Activated naive CD4-positive, alpha-beta T cell treated with anti-CD3 and anti-CD28 coated beads for 36 hours (primary cell): ENCODE measurements at regions not wholly inside any gene's neighbourhood (a gene's known extent, or its start where the extent isn't known, plus 50 kb on each side); places are given as distances from the start of the nearest gene placed in this dataset.

Experiments used
- CTCF ChIA-PET: fragments of 350-600 bp; sonication (Branson Sonifier 250); formaldehyde crosslinking; loops from one replicate; lab custom pipeline; 2021; ENCODE audit warnings: antibody characterized with exemption; lab: Charles Lee
- DNase-seq: peaks from one replicate; pipeline ENCODE4 v3.0.0-alpha.2; 2020
- H3K27ac Mint-ChIP-seq: one replicate; pipeline ENCODE4 v1.8.0; 2021; ENCODE audit warnings: mild to moderate bottlenecking, mixed read lengths
- H3K27me3 Mint-ChIP-seq: one replicate; pipeline ENCODE4 v1.8.0; 2021; ENCODE audit warnings: low read depth, mixed read lengths
- H3K36me3 Mint-ChIP-seq: one replicate; pipeline ENCODE4 v1.8.0; 2021; ENCODE audit warnings: low read depth, mixed read lengths
- H3K4me1 Mint-ChIP-seq: one replicate; pipeline ENCODE4 v1.8.0; 2021; ENCODE audit warnings: low read depth, mixed read lengths
- H3K4me3 Mint-ChIP-seq: one replicate; pipeline ENCODE4 v1.8.0; 2021; ENCODE audit warnings: mild to moderate bottlenecking, moderate library complexity, mixed read lengths
- H3K9me3 Mint-ChIP-seq: one replicate; pipeline ENCODE4 v1.8.0; 2021; ENCODE audit warnings: mixed read lengths
- intact Hi-C: fragments of 100-400 bp; cut with micrococcal nuclease; formaldehyde crosslinking; loops from one replicate; pipeline ENCODE4 v1.15.1; 2023

DNA sequence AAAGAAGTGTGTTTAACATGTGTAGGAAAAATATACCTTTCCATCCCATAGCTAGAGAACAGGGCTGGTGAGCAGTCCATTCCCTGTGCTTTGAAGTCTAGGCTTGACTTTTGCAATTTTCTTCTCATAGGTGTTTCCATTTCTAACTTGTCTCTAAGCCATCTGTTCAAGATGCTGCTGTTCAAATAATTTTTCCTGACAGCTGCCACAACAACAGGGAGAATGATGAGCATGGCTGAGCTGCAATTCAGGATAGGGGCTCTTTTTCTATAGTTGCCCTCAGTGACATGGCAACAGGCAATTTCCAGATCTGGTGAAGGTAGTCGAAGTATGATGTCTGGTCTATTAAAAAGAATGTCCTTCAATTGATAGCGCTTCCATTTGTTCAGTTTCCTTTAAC, 103.0 kb upstream of the HS3ST5 start:
- H3K27ac Mint-ChIP-seq = no peak overlapping the region
- intact Hi-C loops = no loop called here
- no peak for DNase-seq
- H3K9me3 Mint-ChIP-seq = no peaks in the 10 kb centered on the region
- H3K4me3 Mint-ChIP-seq = no peak overlapping the region
- no peaks in the 10 kb centered on the region for H3K4me1 Mint-ChIP-seq
- no peaks in the 10 kb centered on the region for H3K36me3 Mint-ChIP-seq
- H3K27me3 Mint-ChIP-seq = no peaks in the 10 kb centered on the region
- CTCF ChIA-PET = no interaction called here

DNA sequence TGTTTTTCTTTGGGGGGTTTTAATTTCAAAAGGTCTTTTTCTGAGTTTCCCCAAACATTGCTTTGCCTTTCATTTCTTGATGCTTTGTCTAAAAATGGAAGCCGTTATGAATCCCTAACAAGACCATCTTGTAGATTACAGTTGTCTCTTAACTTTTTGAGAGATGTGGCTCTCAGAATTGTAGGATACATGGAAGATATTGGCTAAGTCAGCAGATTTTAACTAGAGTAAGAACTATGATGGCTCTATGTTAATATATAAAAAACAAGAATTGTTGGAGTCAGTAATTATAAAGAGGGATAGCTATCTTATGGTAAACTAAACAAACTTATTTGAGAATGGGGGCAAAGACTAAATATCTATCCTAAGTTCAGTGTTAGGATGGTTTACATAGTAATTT, 96.6 kb upstream of the HS3ST5 start:
- CTCF ChIA-PET = no interaction called here
- H3K36me3 Mint-ChIP-seq = no peaks in the 10 kb centered on the region
- no peak for DNase-seq
- H3K27ac Mint-ChIP-seq = no peak overlapping the region
- no peaks in the 10 kb centered on the region for H3K9me3 Mint-ChIP-seq
- H3K4me1 Mint-ChIP-seq = no peaks in the 10 kb centered on the region
- intact Hi-C loops = no loop called here
- H3K4me3 Mint-ChIP-seq = no peak overlapping the region
- H3K27me3 Mint-ChIP-seq = no peaks in the 10 kb centered on the region

DNA sequence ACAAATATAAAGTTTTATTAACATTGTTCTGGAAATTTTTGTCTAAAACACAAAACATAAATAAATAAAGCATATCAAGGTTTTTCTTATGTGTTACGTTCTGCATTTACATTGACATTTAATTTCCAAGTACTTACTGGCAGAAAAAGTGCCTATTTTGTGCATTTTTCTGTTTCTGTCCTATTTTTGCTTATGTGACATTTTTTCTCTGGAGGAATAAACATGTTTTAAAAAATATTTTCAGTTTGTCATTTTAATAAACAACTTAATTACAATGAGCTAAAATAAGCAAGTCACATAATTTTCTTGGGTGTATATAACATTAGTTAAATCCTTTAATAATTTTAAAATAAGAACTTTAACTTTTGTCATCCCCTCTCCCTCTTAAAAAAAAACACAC, 94.4 kb upstream of the HS3ST5 start:
- Mint-ChIP-seq H3K27ac (no peak overlapping the region), H3K9me3 (no peaks in the 10 kb centered on the region), H3K4me1 (no peaks in the 10 kb centered on the region), H3K27me3 (no peaks in the 10 kb centered on the region), H3K36me3 (no peaks in the 10 kb centered on the region), H3K4me3 (no peak overlapping the region)
- DNase-seq = no peak
- intact Hi-C loops = no loop called here
- CTCF ChIA-PET = no interaction called here

DNA sequence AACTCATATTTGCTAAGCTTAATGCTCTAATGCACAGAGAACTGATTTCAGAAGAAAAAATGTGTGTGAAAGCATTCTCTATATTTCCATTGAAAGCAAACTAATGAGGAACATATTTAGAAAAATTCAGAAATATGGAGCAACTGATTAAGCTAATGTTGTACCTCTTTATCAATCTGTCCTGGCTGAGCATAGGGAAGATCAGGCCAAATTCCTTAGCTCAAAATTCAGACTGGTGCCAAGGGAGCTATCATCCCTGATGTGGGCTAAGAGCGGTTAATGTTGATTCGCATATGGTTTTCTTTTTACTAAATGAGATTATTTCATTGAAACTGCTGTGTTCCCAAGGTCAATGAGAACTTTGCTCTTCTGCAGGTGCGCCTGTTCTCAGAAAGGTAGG, 93.9 kb upstream of the HS3ST5 start:
- H3K27ac Mint-ChIP-seq = no peak overlapping the region
- CTCF ChIA-PET = no interaction called here
- no peaks in the 10 kb centered on the region for H3K4me1 Mint-ChIP-seq
- H3K4me3 Mint-ChIP-seq = no peak overlapping the region
- no peaks in the 10 kb centered on the region for H3K9me3 Mint-ChIP-seq
- H3K27me3 Mint-ChIP-seq = no peaks in the 10 kb centered on the region
- intact Hi-C loops = no loop called here
- no peak for DNase-seq
- no peaks in the 10 kb centered on the region for H3K36me3 Mint-ChIP-seq

DNA sequence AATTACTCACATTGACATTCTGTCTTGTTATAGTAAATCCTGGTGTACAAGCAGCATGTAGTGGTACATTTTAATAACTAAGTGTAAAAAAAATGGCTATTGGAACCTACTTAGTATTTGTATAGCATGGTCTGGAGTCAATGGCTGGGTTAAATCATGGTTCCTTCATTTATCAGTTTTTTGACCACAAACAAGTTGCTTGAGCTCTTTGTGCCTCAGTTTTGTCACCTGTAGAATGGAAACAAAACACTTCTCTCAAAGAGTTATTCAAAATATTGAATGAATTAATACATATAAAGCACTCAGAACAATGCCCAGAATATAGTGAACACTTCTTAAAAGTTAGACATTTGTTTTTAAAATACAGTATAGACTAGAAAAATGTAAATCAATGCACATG, 93.2 kb upstream of the HS3ST5 start:
- Mint-ChIP-seq H3K27ac (no peak overlapping the region), H3K27me3 (no peaks in the 10 kb centered on the region), H3K4me3 (no peak overlapping the region), H3K9me3 (no peaks in the 10 kb centered on the region), H3K4me1 (no peaks in the 10 kb centered on the region), H3K36me3 (no peaks in the 10 kb centered on the region)
- no peak for DNase-seq
- intact Hi-C loops = no loop called here
- CTCF ChIA-PET = no interaction called here

DNA sequence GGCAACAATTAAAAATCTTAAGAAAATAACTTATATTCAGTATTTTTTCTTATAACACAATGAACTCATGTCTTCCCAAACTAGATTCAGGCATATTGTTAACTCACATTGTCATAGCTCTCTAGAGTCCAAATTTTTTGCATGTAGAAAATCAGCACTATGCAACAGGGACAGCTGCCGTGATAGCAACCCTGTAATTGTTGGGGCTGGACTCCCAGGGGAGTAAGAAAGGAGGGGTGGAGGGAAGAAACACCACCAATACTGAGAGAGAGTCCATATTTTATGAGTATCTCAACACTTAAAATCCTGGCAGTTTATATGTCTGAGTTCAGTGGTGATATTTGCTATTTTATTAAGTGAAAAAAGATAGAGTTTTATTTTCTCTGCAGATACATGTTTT, 89.6 kb upstream of the HS3ST5 start:
- CTCF ChIA-PET = no interaction called here
- no peak overlapping the region for H3K27ac Mint-ChIP-seq
- no peaks in the 10 kb centered on the region for H3K36me3 Mint-ChIP-seq
- H3K27me3 Mint-ChIP-seq = no peaks in the 10 kb centered on the region
- no peaks in the 10 kb centered on the region for H3K4me1 Mint-ChIP-seq
- intact Hi-C loops = no loop called here
- no peak for DNase-seq
- no peaks in the 10 kb centered on the region for H3K9me3 Mint-ChIP-seq
- no peak overlapping the region for H3K4me3 Mint-ChIP-seq

DNA sequence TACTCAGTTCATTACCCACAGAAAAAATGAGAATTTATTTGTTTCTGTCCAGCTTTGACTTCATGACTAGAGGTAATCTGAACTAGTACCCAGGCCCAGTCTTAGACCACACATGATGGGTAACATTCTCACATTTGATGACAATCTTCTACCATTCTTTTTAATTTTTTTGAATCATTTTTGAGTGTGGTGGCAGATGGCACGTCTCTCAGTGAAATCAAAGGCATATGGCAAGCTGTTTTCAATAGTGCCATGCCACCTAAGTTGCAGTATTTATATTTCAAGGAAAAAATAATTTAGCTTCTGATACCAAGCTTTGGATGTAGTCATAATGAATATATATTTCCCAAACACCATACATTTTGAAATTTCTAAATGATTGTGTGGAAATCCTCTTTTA, 88.8 kb upstream of the HS3ST5 start:
- CTCF ChIA-PET = no interaction called here
- Mint-ChIP-seq H3K27ac (no peak overlapping the region), H3K4me3 (no peak overlapping the region), H3K4me1 (no peaks in the 10 kb centered on the region), H3K36me3 (no peaks in the 10 kb centered on the region), H3K9me3 (no peaks in the 10 kb centered on the region), H3K27me3 (no peaks in the 10 kb centered on the region)
- intact Hi-C loops = no loop called here
- DNase-seq = no peak

DNA sequence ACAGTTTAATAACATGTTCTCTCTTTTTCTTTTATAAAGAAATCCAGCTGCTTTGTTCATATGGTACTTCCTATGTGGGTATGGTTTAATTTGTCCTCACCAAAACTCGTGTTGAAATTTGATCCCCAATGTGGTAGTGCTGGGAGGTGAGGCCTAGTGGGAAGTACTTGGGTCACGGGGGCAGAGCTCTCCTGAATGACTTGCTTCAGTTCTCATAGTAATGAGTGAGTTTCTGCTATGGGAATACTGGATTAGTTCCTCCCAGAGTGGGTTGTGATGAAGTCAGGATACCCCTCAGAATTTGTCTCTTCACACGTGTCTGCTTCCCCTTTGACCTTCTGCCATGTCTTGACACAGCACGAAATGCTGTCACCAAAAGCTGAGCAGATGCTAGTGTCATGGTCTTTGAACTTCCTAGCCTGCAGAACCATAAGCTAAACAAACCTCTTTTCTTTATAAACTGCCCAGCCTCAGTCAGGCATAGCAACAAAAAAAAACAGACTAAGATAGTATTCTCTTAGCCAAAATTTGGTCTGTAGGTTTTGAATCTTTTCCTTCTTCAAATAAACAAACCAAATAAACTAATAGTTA, 87.8 kb upstream of the HS3ST5 start:
- Mint-ChIP-seq H3K27me3 (no peaks in the 10 kb centered on the region), H3K4me1 (no peaks in the 10 kb centered on the region), H3K27ac (no peak overlapping the region), H3K36me3 (no peaks in the 10 kb centered on the region), H3K4me3 (no peak overlapping the region), H3K9me3 (no peaks in the 10 kb centered on the region)
- CTCF ChIA-PET = no interaction called here
- intact Hi-C loops = no loop called here
- no peak for DNase-seq

DNA sequence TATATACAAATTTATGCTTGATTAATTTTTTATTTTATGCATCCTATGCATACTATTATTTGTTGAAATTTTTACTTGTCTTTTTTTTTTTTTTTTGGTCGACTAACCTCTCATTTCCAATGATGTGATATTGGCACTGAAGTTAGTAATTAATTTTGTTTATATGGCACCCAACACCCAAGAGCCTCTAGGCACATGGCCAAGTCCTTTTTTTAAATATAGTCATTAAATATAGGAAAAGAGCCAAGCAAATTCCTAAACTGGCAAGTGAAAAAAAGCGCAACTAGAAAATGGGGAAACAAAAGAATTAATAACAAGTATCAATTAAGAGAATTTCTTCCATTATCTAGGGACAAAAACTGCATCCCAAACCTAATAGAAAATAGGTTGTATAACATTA, 85.5 kb upstream of the HS3ST5 start:
- Mint-ChIP-seq H3K9me3 (no peaks in the 10 kb centered on the region), H3K4me1 (no peaks in the 10 kb centered on the region), H3K36me3 (no peaks in the 10 kb centered on the region), H3K4me3 (no peak overlapping the region), H3K27me3 (no peaks in the 10 kb centered on the region), H3K27ac (no peak overlapping the region)
- intact Hi-C loops = no loop called here
- CTCF ChIA-PET = no interaction called here
- DNase-seq = no peak

DNA sequence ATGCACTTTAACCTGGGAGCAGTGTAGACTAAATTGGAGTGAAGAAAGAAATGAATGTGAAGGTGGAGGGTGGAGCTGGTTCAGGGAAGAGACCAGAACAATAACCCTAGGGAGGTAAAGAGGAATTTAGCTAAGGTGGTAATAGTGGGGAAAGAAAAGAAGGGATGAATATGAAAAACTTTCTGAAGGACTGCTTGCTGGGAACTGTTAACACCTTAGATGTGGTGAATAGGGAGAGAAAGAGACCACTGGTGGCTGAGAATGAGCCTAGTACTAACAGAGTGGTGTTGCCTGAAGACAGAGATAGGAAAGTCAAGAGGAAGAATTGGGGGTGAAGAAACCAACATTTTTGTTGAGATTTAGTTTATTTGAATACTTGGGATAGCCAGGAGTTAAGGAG, 78.4 kb upstream of the HS3ST5 start:
- intact Hi-C loops = no loop called here
- Mint-ChIP-seq H3K27ac (no peak overlapping the region), H3K4me1 (no peaks in the 10 kb centered on the region), H3K9me3 (no peaks in the 10 kb centered on the region), H3K36me3 (no peaks in the 10 kb centered on the region), H3K27me3 (no peaks in the 10 kb centered on the region), H3K4me3 (no peak overlapping the region)
- DNase-seq = no peak
- CTCF ChIA-PET = no interaction called here

DNA sequence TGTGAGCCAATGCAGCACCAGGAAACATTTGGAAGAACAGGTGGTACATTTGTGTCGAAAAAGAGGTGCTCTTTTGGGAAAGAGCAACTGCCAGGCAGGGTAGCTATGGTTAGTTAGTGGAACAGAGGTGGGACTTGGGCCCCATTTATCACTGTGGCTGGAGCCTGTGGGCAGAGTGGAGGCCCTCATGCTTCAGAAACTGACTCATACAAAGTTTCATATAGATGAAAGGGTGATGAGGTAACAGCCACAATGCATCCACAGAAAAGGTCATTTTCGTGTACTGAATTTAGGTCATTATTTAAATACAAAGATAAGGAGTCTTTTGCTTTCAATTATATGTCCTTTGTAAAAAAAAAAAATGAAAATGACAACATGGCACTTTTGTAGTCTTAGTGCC, 76.4 kb upstream of the HS3ST5 start:
- no peaks in the 10 kb centered on the region for H3K9me3 Mint-ChIP-seq
- no peaks in the 10 kb centered on the region for H3K27me3 Mint-ChIP-seq
- no peak overlapping the region for H3K4me3 Mint-ChIP-seq
- no peak for DNase-seq
- no peak overlapping the region for H3K27ac Mint-ChIP-seq
- no peaks in the 10 kb centered on the region for H3K36me3 Mint-ChIP-seq
- H3K4me1 Mint-ChIP-seq = no peaks in the 10 kb centered on the region
- CTCF ChIA-PET = interaction anchor here (0.7 kb wide), 1 partner anchor 14 kb away, joined by 3 read pairs; no protein-coding TSS in a partner anchor
- intact Hi-C loops = no loop called here

DNA sequence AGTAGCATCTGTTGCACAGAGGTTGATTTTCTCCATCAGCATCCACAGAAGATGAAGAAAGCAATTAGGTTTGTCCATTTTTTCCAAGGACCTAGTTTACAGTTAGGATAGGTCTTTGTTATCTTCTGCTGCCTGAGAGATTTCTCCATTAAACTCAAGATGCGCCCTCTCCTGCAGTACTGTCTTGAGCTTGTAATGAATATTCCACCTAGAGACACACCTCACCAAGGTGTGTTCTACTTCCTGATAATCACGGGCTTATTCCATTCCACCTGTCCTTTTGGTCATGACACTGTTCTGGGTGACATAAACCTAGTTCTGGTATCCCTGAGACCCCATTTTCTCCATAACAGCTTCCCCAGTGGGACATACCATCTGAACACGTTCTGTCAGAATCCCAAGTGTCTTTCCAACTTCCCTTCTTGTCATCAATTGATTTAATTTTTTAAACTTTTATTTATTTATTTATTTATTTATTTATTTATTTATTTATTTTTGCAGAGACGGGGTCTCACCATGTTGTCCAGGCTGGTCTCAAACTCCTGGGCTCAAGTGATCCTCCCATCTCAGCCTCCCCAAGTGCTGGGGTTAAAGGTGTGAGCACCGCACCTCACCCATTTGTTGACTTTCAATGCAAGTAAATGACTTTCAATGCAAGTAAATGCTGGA, 75.6 kb upstream of the HS3ST5 start:
- Mint-ChIP-seq H3K4me3 (no peak overlapping the region), H3K36me3 (no peaks in the 10 kb centered on the region), H3K27me3 (no peaks in the 10 kb centered on the region), H3K9me3 (peaks cover 2% of the 10 kb centered on the region), H3K27ac (no peak overlapping the region), H3K4me1 (no peaks in the 10 kb centered on the region)
- CTCF ChIA-PET = no interaction called here
- DNase-seq = no peak
- intact Hi-C loops = no loop called here

DNA sequence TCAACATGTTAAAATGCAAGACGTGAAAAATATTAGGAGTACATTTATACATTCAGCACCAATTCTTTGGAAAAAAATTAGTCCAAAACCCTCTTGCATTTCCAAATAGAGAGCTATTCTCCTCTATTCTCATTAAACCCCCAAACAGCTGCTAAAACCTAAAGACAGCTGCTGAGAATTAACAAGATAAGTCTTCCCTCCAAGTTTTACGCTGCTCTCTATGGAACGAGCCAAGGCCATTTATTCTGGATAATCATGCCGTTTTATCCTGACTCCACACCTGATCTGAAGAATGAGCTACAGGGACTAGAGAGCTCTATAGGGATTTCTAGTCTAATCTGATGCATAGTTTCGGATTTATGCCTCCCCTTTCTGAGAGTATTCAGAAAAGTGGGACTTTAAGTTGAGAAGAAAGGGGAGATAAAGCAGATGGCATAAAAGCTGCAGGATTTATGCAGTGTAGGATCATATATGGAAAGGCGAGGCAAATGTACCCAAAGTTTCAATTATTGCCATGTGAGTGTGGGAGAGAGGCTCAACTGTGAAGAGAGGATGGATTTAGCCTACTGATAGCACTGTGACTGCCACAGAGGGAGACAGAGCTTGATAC, 64.7 kb upstream of the HS3ST5 start:
- intact Hi-C loops = no loop called here
- no peak overlapping the region for H3K27ac Mint-ChIP-seq
- no peak overlapping the region for H3K4me3 Mint-ChIP-seq
- CTCF ChIA-PET = no interaction called here
- no peaks in the 10 kb centered on the region for H3K4me1 Mint-ChIP-seq
- H3K9me3 Mint-ChIP-seq = no peaks in the 10 kb centered on the region
- no peak for DNase-seq
- no peaks in the 10 kb centered on the region for H3K36me3 Mint-ChIP-seq
- no peaks in the 10 kb centered on the region for H3K27me3 Mint-ChIP-seq
